ENCODE measurements at regions not wholly inside any gene's neighbourhood (a gene's known extent, or its start where the extent isn't known, plus 50 kb on each side); places are given as distances from the start of the nearest gene placed in this dataset.

DNA sequence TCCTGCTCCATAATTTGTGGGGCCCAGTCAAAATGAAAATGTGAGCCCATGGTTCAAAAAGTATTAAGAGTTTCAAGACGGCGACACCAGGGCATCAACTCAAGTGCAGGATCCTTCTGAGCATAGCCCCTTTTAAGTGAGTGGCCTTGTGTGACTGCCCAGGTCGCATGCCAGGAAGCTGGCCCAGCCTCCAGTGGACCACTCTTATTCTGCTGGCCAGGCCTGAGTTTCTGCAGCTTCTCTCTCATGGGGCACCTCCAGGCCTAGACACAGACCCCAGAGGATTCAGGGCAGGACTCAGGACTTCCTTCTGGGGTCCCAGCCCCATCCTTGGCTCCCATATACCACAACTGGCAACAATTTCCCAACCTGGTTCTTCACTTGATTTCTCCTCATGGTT, 83.5 kb upstream of the HAAO start:
- Histone ChIP-seq H3K9me3 (ENCODE audit: control insufficient read depth, insufficient read depth, low read depth, low read length) (no peaks in the 10 kb centered on the region), H3K79me2 (ENCODE audit: control insufficient read depth, insufficient read depth, low read length) (no peaks in the 10 kb centered on the region), H3K9ac (ENCODE audit: insufficient read depth, low read length) (no peak overlapping the region), H3K27ac (ENCODE audit: insufficient read depth, low read length) (no peak overlapping the region), H3K4me1 (ENCODE audit: control insufficient read depth, extremely low read depth, insufficient read depth, low read length) (no peaks in the 10 kb centered on the region), H2AFZ (ENCODE audit: low read length) (no peak overlapping the region), H3K27me3 (ENCODE audit: control insufficient read depth, insufficient read depth, low read length) (no peaks in the 10 kb centered on the region), H4K20me1 (ENCODE audit: control insufficient read depth, extremely low read depth, insufficient read depth, low read length) (no peaks in the 10 kb centered on the region), H3K4me3 (replicated peaks in 1 of 4; ENCODE audit: control extremely low read depth in 1 of 4, insufficient read depth in 1 of 4, low read depth in 3 of 4, low read length in 4 of 4) (no peak overlapping the region), H3K4me2 (ENCODE audit: extremely low read depth, insufficient read depth, low read length) (no peak overlapping the region), H3K36me3 (ENCODE audit: control insufficient read depth, insufficient read depth, low read length) (no peaks in the 10 kb centered on the region)
- TF ChIP-seq, protein P1, sequence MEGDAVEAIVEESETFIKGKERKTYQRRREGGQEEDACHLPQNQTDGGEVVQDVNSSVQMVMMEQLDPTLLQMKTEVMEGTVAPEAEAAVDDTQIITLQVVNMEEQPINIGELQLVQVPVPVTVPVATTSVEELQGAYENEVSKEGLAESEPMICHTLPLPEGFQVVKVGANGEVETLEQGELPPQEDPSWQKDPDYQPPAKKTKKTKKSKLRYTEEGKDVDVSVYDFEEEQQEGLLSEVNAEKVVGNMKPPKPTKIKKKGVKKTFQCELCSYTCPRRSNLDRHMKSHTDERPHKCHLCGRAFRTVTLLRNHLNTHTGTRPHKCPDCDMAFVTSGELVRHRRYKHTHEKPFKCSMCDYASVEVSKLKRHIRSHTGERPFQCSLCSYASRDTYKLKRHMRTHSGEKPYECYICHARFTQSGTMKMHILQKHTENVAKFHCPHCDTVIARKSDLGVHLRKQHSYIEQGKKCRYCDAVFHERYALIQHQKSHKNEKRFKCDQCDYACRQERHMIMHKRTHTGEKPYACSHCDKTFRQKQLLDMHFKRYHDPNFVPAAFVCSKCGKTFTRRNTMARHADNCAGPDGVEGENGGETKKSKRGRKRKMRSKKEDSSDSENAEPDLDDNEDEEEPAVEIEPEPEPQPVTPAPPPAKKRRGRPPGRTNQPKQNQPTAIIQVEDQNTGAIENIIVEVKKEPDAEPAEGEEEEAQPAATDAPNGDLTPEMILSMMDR (conservative IDR thresholded peaks at IDR 0.05 in 1 of 2, IDR thresholded peaks at IDR 0.05 in 1 of 2; ENCODE audit: low read depth in 1 of 2, low read length in 2 of 2) = no peak
- no peak for TF ChIP-seq EZH2 (IDR thresholded peaks at IDR 0.05; ENCODE audit: low read length, missing control alignments)
- no peak for DNase-seq (ENCODE audit: low read depth in 2 of 2)

DNA sequence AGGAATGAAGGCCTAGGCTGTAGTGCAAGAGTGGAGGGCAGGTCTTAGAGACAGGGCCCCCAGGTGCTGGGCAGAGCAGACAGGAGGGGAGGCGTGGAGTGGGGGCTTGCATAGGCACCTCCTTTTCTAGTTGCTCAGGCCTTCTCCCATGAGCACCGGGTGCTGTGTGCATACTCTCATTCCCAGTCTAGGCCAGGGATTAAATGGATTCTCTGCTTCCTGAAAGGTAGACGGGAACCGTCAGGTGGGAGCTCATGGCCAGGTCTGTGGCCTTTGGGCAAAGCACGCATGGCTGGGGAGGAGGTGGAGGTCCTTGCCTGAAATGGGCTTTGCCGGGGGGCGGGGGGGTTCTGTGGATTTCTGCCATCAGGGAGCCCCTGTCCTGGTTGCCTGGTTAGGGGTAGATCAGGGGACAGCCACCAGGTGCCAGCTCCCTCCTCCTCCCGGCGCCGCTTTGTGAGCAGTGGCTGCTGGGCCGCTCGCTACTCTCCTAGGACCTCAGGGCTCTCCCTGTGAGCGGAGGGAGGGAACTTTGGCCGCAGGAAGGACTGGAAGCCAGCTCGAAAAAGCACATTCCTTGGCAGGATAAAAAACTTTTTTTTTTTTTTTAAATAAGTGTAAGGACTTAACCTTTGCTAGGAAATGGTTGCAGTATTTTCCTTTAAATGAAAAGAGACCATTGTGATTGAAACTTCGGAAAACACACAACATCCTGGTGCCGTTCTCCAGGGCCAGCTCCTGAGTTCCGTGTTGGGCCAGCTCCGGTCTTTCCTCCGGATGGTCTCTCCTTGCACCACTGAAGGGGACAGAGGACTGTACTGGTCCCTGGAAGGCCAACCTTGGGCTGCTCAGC, 82.8 kb upstream of the HAAO start:
- TF ChIP-seq EZH2 (IDR thresholded peaks at IDR 0.05; ENCODE audit: low read length, missing control alignments) = no peak
- TF ChIP-seq, protein P1 (conservative IDR thresholded peaks at IDR 0.05 in 1 of 2, IDR thresholded peaks at IDR 0.05 in 1 of 2; ENCODE audit: low read depth in 1 of 2, low read length in 2 of 2) = no peak
- H3K4me2 ChIP-seq (ENCODE audit: extremely low read depth, insufficient read depth, low read length) = no peak overlapping the region
- DNase-seq (ENCODE audit: low read depth in 2 of 2) = no peak
- H4K20me1 ChIP-seq (ENCODE audit: control insufficient read depth, extremely low read depth, insufficient read depth, low read length) = no peaks in the 10 kb centered on the region
- H3K9ac ChIP-seq (ENCODE audit: insufficient read depth, low read length) = no peak overlapping the region
- no peaks in the 10 kb centered on the region for H3K36me3 ChIP-seq (ENCODE audit: control insufficient read depth, insufficient read depth, low read length)
- no peak overlapping the region for H3K27ac ChIP-seq (ENCODE audit: insufficient read depth, low read length)
- H3K9me3 ChIP-seq (ENCODE audit: control insufficient read depth, insufficient read depth, low read depth, low read length) = no peaks in the 10 kb centered on the region
- H2AFZ ChIP-seq (ENCODE audit: low read length) = peak overlapping the region; percentile 22
- H3K27me3 ChIP-seq (ENCODE audit: control insufficient read depth, insufficient read depth, low read length) = no peaks in the 10 kb centered on the region
- no peaks in the 10 kb centered on the region for H3K4me1 ChIP-seq (ENCODE audit: control insufficient read depth, extremely low read depth, insufficient read depth, low read length)
- no peaks in the 10 kb centered on the region for H3K79me2 ChIP-seq (ENCODE audit: control insufficient read depth, insufficient read depth, low read length)
- H3K4me3 ChIP-seq (replicated peaks in 1 of 4; ENCODE audit: control extremely low read depth in 1 of 4, insufficient read depth in 1 of 4, low read depth in 3 of 4, low read length in 4 of 4) = no peak overlapping the region

DNA sequence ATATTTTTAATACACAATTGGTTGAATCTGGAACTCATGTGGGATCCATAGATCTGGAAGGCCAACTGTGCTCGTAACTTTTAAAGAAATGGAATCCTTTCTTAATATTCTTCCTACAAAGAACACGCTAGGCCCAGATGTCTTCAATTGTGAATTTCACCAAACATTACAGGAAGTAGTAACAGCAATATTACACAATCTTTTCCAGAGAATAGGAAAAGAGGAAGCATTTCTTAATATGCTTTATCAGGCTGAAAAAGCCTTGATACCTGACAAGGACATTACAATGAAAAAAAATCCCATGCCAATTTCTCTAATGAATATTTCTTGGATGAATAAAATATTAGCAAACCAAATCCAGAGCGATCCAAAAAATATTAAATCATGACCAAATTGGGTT, 80.3 kb upstream of the HAAO start:
- no peaks in the 10 kb centered on the region for H4K20me1 ChIP-seq (ENCODE audit: control insufficient read depth, extremely low read depth, insufficient read depth, low read length)
- H3K36me3 ChIP-seq (ENCODE audit: control insufficient read depth, insufficient read depth, low read length) = no peaks in the 10 kb centered on the region
- H3K4me1 ChIP-seq (ENCODE audit: control insufficient read depth, extremely low read depth, insufficient read depth, low read length) = no peaks in the 10 kb centered on the region
- H2AFZ ChIP-seq (ENCODE audit: low read length) = no peak overlapping the region
- H3K27me3 ChIP-seq (ENCODE audit: control insufficient read depth, insufficient read depth, low read length) = no peaks in the 10 kb centered on the region
- TF ChIP-seq, protein P1 (conservative IDR thresholded peaks at IDR 0.05 in 1 of 2, IDR thresholded peaks at IDR 0.05 in 1 of 2; ENCODE audit: low read depth in 1 of 2, low read length in 2 of 2) = no peak
- TF ChIP-seq EZH2 (IDR thresholded peaks at IDR 0.05; ENCODE audit: low read length, missing control alignments) = no peak
- no peak overlapping the region for H3K4me2 ChIP-seq (ENCODE audit: extremely low read depth, insufficient read depth, low read length)
- H3K79me2 ChIP-seq (ENCODE audit: control insufficient read depth, insufficient read depth, low read length) = no peaks in the 10 kb centered on the region
- no peak overlapping the region for H3K27ac ChIP-seq (ENCODE audit: insufficient read depth, low read length)
- peak in 1 of 2 donors; percentile 58 for DNase-seq (ENCODE audit: low read depth in 2 of 2)
- no peaks in the 10 kb centered on the region for H3K9me3 ChIP-seq (ENCODE audit: control insufficient read depth, insufficient read depth, low read depth, low read length)
- H3K9ac ChIP-seq (ENCODE audit: insufficient read depth, low read length) = no peak overlapping the region
- H3K4me3 ChIP-seq (replicated peaks in 1 of 4; ENCODE audit: control extremely low read depth in 1 of 4, insufficient read depth in 1 of 4, low read depth in 3 of 4, low read length in 4 of 4) = no peak overlapping the region

Data from fibroblast of lung (primary cell).